Uterus (tissue), 3 donors: ENCODE measurements at regions not wholly inside any gene's neighbourhood (a gene's known extent, or its start where the extent isn't known, plus 50 kb on each side); places are given as distances from the start of the nearest gene placed in this dataset.

Source experiments
- DNase-seq, 2 donors: peaks; one replicate each; pipeline ENCODE4 v3.0.0-alpha.2; 2019 to 2020
- H3K27ac ChIP-seq, 2 donors: fragments of 200-600 bp; sonication (generic); 1 replicate in 1 of 2; 2 replicates in 1 of 2; pipeline ENCODE4 v1.5.1; 2016 to 2018
- H3K27me3 ChIP-seq, 2 donors: fragments of 200-600 bp; sonication (generic); one replicate each; pipeline ENCODE4 v1.5.1; 2018 to 2019; ENCODE audit warnings: control low read depth in 1 of 2
- H3K36me3 ChIP-seq, 2 donors: fragments of 200-600 bp; sonication (generic); one replicate each; pipeline ENCODE4 v1.5.1; 2019; ENCODE audit warnings: control low read depth in 1 of 2
- H3K4me1 ChIP-seq, 2 donors: fragments of 200-600 bp; sonication (generic); one replicate each; pipeline ENCODE4 v1.5.1; 2018 to 2019; ENCODE audit warnings: control low read depth in 1 of 2
- H3K4me3 ChIP-seq, 2 donors: fragments of 200-600 bp; sonication (generic); 1 replicate in 1 of 2; 2 replicates in 1 of 2; pipeline ENCODE4 v1.5.1; 2018 to 2019; ENCODE audit warnings: mild to moderate bottlenecking in 1 of 2
- H3K9me3 ChIP-seq, 2 donors: fragments of 200-600 bp; sonication (generic); one replicate each; pipeline ENCODE4 v1.5.1; 2019; ENCODE audit warnings: control low read depth in 1 of 2
- POLR2A ChIP-seq, 2 donors: fragments of 450-650 bp; IDR thresholded peaks; one replicate each; pipeline ENCODE4 v1.6.1; 2016; ENCODE audit warnings: antibody characterized with exemption in 2 of 2, mild to moderate bottlenecking in 1 of 2, moderate library complexity in 1 of 2
- intact Hi-C: fragments of 100-400 bp; cut with DNase I; formaldehyde crosslinking; loops from one replicate; pipeline ENCODE4 v1.15.1; 2023; ENCODE audit warnings: low total_unique reads
- TF ChIP-seq, protein P1 (sequence below), 4 experiments: fragments of 200-600 bp in 2 of 4; fragments of 450-650 bp in 2 of 4; sonication (generic) in 2 of 4; IDR thresholded peaks; one replicate each; pipeline ENCODE4 v1.5.1; 2016 to 2019; ENCODE audit warnings: antibody characterized with exemption in 4 of 4, mild to moderate bottlenecking in 2 of 4, moderate library complexity in 1 of 4
- donor health status: DM: yes; HTN: yes; CAD: no.

DNA sequence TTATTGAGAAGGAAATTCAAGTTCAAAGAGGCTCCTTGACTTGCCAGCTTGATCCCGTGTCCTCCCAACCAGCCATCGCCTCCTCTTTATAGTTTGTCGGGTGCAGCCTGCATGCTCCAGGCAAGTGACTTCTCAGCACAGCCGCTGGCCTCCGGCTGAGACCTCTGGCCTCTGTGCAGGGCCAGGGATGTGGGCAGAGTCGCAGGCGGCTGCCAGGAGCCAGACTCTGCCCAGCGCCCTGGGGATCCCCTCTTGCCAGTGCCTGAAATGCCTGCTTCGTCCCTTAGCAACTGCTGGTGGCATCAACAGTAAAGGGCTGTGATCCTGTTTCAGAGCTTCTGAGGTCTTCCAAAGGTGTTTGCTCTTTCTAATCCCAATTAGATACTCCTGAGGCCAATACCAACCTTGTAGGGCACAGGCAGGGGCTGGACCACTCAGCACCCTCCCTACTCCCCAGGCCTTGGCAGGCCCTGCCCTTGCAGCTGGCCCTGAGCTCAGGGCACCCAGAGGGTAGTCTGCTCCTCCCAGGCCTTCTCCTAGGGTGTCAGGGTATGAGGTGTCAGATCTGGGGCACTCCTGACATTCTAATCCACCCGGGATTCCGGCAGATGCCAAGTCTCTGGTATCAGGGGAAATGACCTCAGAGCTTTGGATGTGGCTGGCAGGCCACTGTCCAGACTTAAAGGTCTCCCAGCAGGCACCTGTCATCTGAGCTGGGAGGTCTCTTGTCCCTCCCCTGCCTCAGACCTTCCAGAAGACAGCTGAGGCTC, 68.0 kb upstream of the SIAH1 start:
- no peak overlapping the region for H3K27ac ChIP-seq
- no peaks in the 10 kb centered on the region for H3K27me3 ChIP-seq
- H3K4me1 ChIP-seq = no peaks in the 10 kb centered on the region
- TF ChIP-seq POLR2A (IDR thresholded peaks at IDR 0.05) = no peak
- TF ChIP-seq, protein P1, sequence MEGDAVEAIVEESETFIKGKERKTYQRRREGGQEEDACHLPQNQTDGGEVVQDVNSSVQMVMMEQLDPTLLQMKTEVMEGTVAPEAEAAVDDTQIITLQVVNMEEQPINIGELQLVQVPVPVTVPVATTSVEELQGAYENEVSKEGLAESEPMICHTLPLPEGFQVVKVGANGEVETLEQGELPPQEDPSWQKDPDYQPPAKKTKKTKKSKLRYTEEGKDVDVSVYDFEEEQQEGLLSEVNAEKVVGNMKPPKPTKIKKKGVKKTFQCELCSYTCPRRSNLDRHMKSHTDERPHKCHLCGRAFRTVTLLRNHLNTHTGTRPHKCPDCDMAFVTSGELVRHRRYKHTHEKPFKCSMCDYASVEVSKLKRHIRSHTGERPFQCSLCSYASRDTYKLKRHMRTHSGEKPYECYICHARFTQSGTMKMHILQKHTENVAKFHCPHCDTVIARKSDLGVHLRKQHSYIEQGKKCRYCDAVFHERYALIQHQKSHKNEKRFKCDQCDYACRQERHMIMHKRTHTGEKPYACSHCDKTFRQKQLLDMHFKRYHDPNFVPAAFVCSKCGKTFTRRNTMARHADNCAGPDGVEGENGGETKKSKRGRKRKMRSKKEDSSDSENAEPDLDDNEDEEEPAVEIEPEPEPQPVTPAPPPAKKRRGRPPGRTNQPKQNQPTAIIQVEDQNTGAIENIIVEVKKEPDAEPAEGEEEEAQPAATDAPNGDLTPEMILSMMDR (IDR thresholded peaks at IDR 0.05) = no peak
- no peak for DNase-seq
- H3K9me3 ChIP-seq = no peaks in the 10 kb centered on the region
- H3K36me3 ChIP-seq = no peaks in the 10 kb centered on the region
- no peak overlapping the region for H3K4me3 ChIP-seq
- intact Hi-C loops = no loop called here

DNA sequence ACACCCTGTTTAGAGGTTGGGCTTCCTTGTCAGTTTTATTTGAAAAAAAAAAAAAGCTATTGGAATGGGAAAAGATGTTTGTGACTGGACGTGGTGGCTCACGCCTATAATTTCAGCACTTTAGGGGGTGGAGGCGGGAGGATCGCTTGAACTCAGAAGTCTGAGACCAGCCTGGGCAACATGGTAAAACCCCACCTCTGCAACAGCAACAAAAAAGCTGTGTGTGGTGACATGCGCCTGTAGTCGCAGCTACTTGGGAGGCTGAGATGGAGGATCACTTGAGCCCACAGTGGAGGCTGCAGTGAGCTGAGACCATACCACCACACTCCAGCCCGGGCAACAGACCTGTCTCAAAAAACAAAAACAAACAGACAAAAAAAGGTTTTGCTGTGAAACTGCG, 66.1 kb upstream of the SIAH1 start:
- intact Hi-C loops = no loop called here
- Histone ChIP-seq H3K27ac (no peak overlapping the region), H3K4me1 (no peaks in the 10 kb centered on the region), H3K9me3 (no peaks in the 10 kb centered on the region), H3K36me3 (no peaks in the 10 kb centered on the region), H3K4me3 (no peak overlapping the region), H3K27me3 (no peaks in the 10 kb centered on the region)
- TF ChIP-seq, protein P1 (IDR thresholded peaks at IDR 0.05) = no peak
- no peak for TF ChIP-seq POLR2A (IDR thresholded peaks at IDR 0.05)
- no peak for DNase-seq

DNA sequence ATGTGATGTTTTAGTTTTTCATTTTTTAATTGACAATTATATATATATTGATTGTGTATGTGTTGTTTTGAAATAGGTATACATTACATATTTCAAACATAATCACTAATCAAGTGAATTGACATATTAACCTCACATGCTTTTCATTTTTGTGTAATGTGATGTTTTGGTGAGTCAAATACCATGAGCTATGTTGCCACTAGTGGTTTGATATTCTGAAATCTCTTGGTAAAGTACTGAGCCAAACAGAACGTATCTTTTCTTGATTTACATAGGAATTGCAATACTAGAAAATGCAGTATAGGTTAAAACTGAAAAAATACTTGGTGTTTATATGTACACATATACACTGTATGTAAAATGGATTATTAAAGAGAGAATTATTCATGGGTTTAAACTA, 65.2 kb upstream of the SIAH1 start:
- Histone ChIP-seq H3K27ac (no peak overlapping the region), H3K36me3 (no peaks in the 10 kb centered on the region), H3K9me3 (no peaks in the 10 kb centered on the region), H3K4me3 (no peak overlapping the region), H3K27me3 (no peaks in the 10 kb centered on the region), H3K4me1 (no peaks in the 10 kb centered on the region)
- no peak for TF ChIP-seq POLR2A (IDR thresholded peaks at IDR 0.05)
- TF ChIP-seq, protein P1 (IDR thresholded peaks at IDR 0.05) = no peak
- intact Hi-C loops = no loop called here
- DNase-seq = no peak

DNA sequence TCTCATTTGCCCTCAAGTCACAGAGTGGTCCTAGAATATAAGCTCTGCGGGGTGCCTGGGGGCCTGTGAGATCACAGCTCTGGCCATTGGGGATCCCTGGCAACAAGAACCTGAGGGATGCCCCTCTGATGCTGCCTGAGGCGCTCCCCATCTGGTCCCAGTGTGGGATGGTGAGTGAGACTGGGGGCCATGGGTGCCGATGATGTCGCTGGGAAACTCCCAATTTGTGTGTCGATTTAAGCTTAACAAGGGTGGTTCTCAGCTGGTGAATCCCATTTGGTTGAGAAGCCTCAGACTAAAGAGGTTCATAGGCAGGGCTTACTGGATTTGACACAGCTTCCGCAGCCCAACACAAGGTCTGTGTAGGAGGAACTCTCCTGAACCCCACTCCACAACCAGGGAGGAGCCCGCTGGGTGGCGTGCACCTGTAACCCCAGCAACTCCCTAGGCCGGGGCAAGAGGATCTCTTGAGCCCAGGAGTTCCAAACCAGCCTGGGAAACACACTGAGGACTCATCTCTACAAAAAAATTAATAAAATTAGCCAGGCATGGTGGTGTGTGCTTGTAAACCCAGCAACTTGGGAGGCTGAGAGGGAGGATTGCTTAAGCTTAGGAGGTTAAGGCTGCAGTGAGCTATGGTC, 63.7 kb upstream of the SIAH1 start:
- no peak for DNase-seq
- H3K4me1 ChIP-seq = no peaks in the 10 kb centered on the region
- H3K27ac ChIP-seq = no peak overlapping the region
- H3K4me3 ChIP-seq = no peak overlapping the region
- H3K27me3 ChIP-seq = no peaks in the 10 kb centered on the region
- intact Hi-C loops = no loop called here
- H3K36me3 ChIP-seq = no peaks in the 10 kb centered on the region
- TF ChIP-seq, protein P1 (IDR thresholded peaks at IDR 0.05) = no peak
- no peak for TF ChIP-seq POLR2A (IDR thresholded peaks at IDR 0.05)
- no peaks in the 10 kb centered on the region for H3K9me3 ChIP-seq

DNA sequence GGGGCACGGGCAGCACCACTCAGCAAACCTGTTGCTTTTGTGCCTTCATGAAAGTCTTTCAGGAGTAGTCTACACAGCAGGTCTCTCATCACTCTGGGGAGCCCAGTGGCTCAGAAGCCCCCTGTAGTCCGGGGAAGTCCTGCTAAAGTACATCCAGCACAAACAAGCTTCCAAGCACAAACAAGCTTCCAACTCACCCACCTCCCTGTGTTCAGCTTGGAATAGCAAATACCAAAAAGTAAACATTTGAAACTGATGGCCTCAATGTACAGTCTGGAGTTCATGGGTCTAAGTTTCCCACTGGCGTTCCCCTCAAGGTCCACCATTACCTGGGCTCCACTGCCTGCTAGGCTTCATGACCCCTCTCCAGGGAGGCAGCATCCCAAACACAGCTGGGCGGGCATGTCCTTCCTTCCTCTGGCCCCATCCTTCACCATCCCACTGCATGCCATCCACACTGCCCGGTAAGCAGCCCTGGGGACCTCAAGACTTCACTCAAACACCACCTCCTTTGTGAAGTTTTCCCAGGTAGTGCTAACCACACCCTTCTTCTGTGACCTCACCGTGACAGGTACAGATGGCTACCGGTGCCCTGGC, 62.8 kb upstream of the SIAH1 start:
- H3K4me3 ChIP-seq = no peak overlapping the region
- H3K36me3 ChIP-seq = no peaks in the 10 kb centered on the region
- H3K4me1 ChIP-seq = no peaks in the 10 kb centered on the region
- no peak for TF ChIP-seq POLR2A (IDR thresholded peaks at IDR 0.05)
- TF ChIP-seq, protein P1 (IDR thresholded peaks at IDR 0.05) = no peak
- H3K27ac ChIP-seq = no peak overlapping the region
- intact Hi-C loops = no loop called here
- H3K27me3 ChIP-seq = no peaks in the 10 kb centered on the region
- no peak for DNase-seq
- no peaks in the 10 kb centered on the region for H3K9me3 ChIP-seq
